Kidney (tissue), 13 donors: ENCODE measurements at regions not wholly inside any gene's neighbourhood (a gene's known extent, or its start where the extent isn't known, plus 50 kb on each side); places are given as distances from the start of the nearest gene placed in this dataset.

Experiments
- DNase-seq, 5 donors: peaks; one replicate each; pipeline ENCODE4 v3.0.0-alpha.2; 2013 to 2020
- FAIRE-seq: peaks from 2 replicates; lab custom pipeline; 2012; peaks lifted over from hg19 to GRCh38; lab: Jason Lieb, UNC
- H3K27ac ChIP-seq, 2 donors: one replicate each; pipeline ENCODE4 v1.7.0; 2013; ENCODE audit warnings: low read depth in 2 of 2, low read length in 2 of 2, inconsistent platforms in 1 of 2
- H3K27me3 ChIP-seq: one replicate; pipeline ENCODE4 v1.7.1; 2013; ENCODE audit warnings: low read length, inconsistent platforms; ENCODE audit not compliant: control insufficient read depth, insufficient read depth
- H3K36me3 ChIP-seq, 3 donors: one replicate each; pipeline versions ENCODE4 v1.7.0 to v1.7.1; 2013; ENCODE audit warnings: low read length in 3 of 3, control low read depth in 1 of 3, inconsistent platforms in 1 of 3; ENCODE audit not compliant: insufficient read depth in 3 of 3, control insufficient read depth in 2 of 3
- H3K4me1 ChIP-seq, 3 donors: one replicate each; pipeline versions ENCODE4 v1.7.0 to v1.7.1; 2013; ENCODE audit warnings: low read length in 3 of 3, inconsistent platforms in 1 of 3, low read depth in 1 of 3; ENCODE audit not compliant: control insufficient read depth in 2 of 3, insufficient read depth in 2 of 3
- H3K4me3 ChIP-seq, 3 donors: one replicate each; pipeline versions ENCODE4 v1.7.0 to v1.8.1; 2013; ENCODE audit warnings: low read length in 3 of 3, control low read depth in 1 of 3, inconsistent platforms in 1 of 3
- H3K9ac ChIP-seq, 3 donors: one replicate each; pipeline versions ENCODE4 v1.7.0 to v1.7.1; 2013; ENCODE audit warnings: low read length in 3 of 3, control low read depth in 1 of 3, inconsistent platforms in 1 of 3
- H3K9me3 ChIP-seq, 3 donors: one replicate each; pipeline versions ENCODE4 v1.7.0 to v1.7.1; 2013; ENCODE audit warnings: low read length in 3 of 3, control low read depth in 1 of 3, inconsistent platforms in 1 of 3; ENCODE audit not compliant: control insufficient read depth in 2 of 3, insufficient read depth in 1 of 3
- intact Hi-C: fragments of 100-400 bp; cut with DNase I; formaldehyde crosslinking; loops from one replicate; pipeline ENCODE4 v1.11.1; 2022
- TF ChIP-seq, protein P1 (sequence below): IDR thresholded peaks from 3 replicates; pipeline ENCODE4 v1.5.1; 2012; ENCODE audit warnings: mild to moderate bottlenecking, moderate library complexity, borderline replicate concordance; ENCODE audit not compliant: insufficient read depth; ENCODE audit errors: extremely low read depth
- donor health status: control.
- donor health status: control.
- donor health status: control.
- donor health status: control.
- donor health status: control.
- donor health status: DM: yes; HTN: yes; CAD: no.
- donor health status: Normal renal cell carcinoma (clear cell type).

DNA sequence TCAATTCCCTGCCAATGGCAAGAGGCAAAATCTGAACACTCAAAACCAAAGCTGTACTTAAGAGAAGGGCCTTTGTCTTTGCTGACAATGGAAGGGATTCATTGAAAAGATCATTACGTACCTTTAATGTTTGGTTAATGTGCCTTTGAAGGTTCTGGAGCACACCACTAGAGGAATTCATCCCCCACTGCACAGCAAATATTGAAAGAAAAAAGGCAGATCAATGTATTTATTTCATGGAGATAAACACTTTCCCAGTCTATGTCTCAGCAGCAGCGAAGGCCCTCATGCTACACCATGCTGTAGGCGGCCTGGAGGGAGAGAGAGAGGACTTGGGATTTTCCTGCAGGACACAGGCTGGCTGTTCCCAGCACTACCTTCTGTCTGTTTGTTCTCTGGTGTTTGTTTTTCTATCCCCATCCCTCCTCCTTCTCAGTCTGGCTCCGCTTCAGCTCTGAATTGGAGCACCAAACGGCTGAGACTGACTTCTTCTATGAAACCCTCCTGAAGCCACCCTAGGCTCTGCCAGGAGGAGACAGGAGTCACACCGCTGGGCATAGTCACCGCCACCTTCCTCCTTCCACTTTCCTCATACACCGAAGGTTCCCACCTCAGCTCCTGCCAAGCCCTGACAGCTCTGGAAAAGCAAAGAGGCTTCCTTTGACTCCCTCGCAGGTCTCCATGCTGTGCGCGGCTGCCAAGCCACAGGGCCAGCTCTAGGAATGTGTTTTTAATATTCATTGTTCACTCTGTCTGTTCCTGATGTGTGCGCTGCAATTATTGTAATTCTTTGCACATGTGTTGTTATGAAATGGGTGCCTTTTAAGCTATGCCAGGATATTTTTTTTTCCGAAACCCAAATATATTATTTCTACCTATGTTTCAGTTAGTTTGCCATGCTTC is 301.5 kb downstream of the FZD1 start:
- no peaks in the 10 kb centered on the region for H3K4me1 ChIP-seq
- no peak for FAIRE-seq
- H3K27ac ChIP-seq: no peak overlapping the region
- H3K27me3 ChIP-seq: no peaks in the 10 kb centered on the region
- H3K4me3 ChIP-seq: no peak overlapping the region
- no peak for DNase-seq
- TF ChIP-seq, protein P1, sequence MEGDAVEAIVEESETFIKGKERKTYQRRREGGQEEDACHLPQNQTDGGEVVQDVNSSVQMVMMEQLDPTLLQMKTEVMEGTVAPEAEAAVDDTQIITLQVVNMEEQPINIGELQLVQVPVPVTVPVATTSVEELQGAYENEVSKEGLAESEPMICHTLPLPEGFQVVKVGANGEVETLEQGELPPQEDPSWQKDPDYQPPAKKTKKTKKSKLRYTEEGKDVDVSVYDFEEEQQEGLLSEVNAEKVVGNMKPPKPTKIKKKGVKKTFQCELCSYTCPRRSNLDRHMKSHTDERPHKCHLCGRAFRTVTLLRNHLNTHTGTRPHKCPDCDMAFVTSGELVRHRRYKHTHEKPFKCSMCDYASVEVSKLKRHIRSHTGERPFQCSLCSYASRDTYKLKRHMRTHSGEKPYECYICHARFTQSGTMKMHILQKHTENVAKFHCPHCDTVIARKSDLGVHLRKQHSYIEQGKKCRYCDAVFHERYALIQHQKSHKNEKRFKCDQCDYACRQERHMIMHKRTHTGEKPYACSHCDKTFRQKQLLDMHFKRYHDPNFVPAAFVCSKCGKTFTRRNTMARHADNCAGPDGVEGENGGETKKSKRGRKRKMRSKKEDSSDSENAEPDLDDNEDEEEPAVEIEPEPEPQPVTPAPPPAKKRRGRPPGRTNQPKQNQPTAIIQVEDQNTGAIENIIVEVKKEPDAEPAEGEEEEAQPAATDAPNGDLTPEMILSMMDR: no peak
- H3K36me3 ChIP-seq: no peaks in the 10 kb centered on the region
- intact Hi-C loops: no loop called here
- H3K9ac ChIP-seq: no peak overlapping the region
- no peaks in the 10 kb centered on the region for H3K9me3 ChIP-seq

DNA sequence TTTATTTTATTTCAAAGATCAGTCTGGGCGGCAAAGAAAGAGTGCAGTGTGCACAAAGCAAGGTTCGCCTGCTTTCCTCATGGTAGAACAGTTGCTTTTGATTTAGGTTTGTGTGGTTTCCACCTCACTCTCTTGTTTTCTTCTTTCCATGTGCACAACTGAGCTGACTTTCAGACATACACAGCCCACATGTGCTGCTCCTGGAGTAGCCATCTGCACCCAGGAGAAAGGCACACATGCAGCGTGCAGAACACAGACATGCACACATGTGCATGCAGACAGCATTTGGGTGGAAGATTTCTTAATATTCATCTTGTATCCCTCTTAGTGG is 302.1 kb downstream of the FZD1 start:
- FAIRE-seq (no peak), DNase-seq (no peak)
- intact Hi-C loops: no loop called here
- H3K27me3 ChIP-seq: no peaks in the 10 kb centered on the region
- H3K4me1 ChIP-seq: no peaks in the 10 kb centered on the region
- TF ChIP-seq, protein P1: no peak
- H3K9ac ChIP-seq: no peak overlapping the region
- H3K36me3 ChIP-seq: no peaks in the 10 kb centered on the region
- no peak overlapping the region for H3K27ac ChIP-seq
- no peak overlapping the region for H3K4me3 ChIP-seq
- no peaks in the 10 kb centered on the region for H3K9me3 ChIP-seq

DNA sequence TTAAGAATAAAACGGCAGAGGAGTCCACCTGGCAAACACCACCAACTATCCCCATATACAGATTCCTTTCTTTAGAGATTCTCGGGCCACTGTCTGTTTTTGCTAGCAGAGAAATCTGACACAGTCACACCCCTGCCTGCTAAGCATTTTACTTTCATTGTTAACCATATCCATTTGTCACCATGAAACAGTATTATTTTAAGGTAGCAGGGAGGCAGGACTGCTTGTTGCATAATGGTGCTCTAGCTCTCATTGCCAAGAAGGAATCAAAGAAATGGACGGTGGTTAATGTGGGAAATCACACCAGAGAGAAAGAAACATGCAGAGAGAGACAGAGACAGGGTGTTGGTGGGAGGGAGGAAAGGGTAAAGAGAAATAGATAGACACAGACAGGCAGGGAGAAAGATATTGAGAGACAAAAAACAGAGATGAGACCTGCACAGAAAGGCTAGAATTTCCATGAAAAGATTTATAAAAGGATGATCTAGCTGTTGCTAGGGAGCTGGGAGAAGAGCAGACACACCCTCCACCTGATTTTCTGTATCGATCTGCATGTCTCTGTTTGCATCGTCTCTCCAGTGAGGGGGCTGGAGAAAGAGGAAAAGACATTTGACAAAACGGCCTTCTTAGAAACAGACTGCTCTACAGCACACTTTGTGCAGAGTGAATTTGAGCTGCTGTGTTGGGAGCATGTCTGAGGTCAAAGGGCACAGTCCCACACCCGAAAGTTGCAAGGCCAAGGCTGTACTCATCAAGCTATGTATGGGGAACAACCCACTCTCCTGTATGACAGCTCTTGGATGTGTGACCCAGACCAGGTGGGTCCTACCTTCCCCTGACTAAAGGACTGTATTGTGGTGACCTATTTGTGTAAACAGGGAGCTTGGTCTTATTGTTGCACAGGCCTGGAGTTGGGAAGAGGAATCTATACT is 303.1 kb downstream of the FZD1 start:
- no peaks in the 10 kb centered on the region for H3K27me3 ChIP-seq

More for the DNA sequence above, 303.1 kb downstream of the FZD1 start:
- Histone ChIP-seq H3K4me3 (no peak overlapping the region), H3K9me3 (no peaks in the 10 kb centered on the region), H3K9ac (no peak overlapping the region), H3K36me3 (no peaks in the 10 kb centered on the region), H3K27ac (no peak overlapping the region), H3K4me1 (no peaks in the 10 kb centered on the region)
- intact Hi-C loops: no loop called here
- FAIRE-seq (no peak), DNase-seq (no peak)
- TF ChIP-seq, protein P1: no peak
